ENCODE measurements at regions not wholly inside any gene's neighbourhood (a gene's known extent, or its start where the extent isn't known, plus 50 kb on each side); places are given as distances from the start of the nearest gene placed in this dataset.

- H3K27ac Mint-ChIP-seq = no peak overlapping the region
- H3K4me1 Mint-ChIP-seq (ENCODE audit: low read depth) = peaks cover 19% of the 10 kb centered on the region
- DNase-seq = no peak
- H3K36me3 Mint-ChIP-seq (ENCODE audit: low read depth) = no peaks in the 10 kb centered on the region
- no peak overlapping the region for H3K4me3 Mint-ChIP-seq
- no peak for TF ChIP-seq CTCF (IDR thresholded peaks at IDR 0.05)
- no peaks in the 10 kb centered on the region for H3K9me3 Mint-ChIP-seq
- peaks cover 19% of the 10 kb centered on the region for H3K27me3 Mint-ChIP-seq (ENCODE audit: insufficient read depth)
Observed at GRCh38 chr10:91708174-91708861, 75.4 kb upstream of the PPP1R3C start.

- TF ChIP-seq CTCF (IDR thresholded peaks at IDR 0.05) = no peak
- H3K9me3 Mint-ChIP-seq = no peaks in the 10 kb centered on the region
- no peak overlapping the region for H3K4me3 Mint-ChIP-seq
- H3K27me3 Mint-ChIP-seq (ENCODE audit: insufficient read depth) = peaks cover 14% of the 10 kb centered on the region
- no peak for DNase-seq
- H3K27ac Mint-ChIP-seq = no peak overlapping the region
- no peaks in the 10 kb centered on the region for H3K36me3 Mint-ChIP-seq (ENCODE audit: low read depth)
- peaks cover 14% of the 10 kb centered on the region for H3K4me1 Mint-ChIP-seq (ENCODE audit: low read depth)
Observed at GRCh38 chr10:91707236-91707635, 74.4 kb upstream of the PPP1R3C start.

GRCh38 chr10:91705948-91706670 is 73.2 kb upstream of the PPP1R3C start:
- peaks cover 13% of the 10 kb centered on the region for H3K4me1 Mint-ChIP-seq (ENCODE audit: low read depth)
- no peak for TF ChIP-seq CTCF (IDR thresholded peaks at IDR 0.05)
- DNase-seq = no peak
- no peaks in the 10 kb centered on the region for H3K9me3 Mint-ChIP-seq
- no peaks in the 10 kb centered on the region for H3K36me3 Mint-ChIP-seq (ENCODE audit: low read depth)
- peaks cover 14% of the 10 kb centered on the region for H3K27me3 Mint-ChIP-seq (ENCODE audit: insufficient read depth)
- H3K4me3 Mint-ChIP-seq = no peak overlapping the region
- H3K27ac Mint-ChIP-seq = no peak overlapping the region

GRCh38 chr10:91702620-91703019 is 69.7 kb upstream of the PPP1R3C start:
- Mint-ChIP-seq H3K4me1 (ENCODE audit: low read depth) (peaks cover 16% of the 10 kb centered on the region), H3K36me3 (ENCODE audit: low read depth) (no peaks in the 10 kb centered on the region), H3K27ac (no peak overlapping the region), H3K9me3 (no peaks in the 10 kb centered on the region), H3K4me3 (no peak overlapping the region), H3K27me3 (ENCODE audit: insufficient read depth) (peaks cover 15% of the 10 kb centered on the region)
- DNase-seq = no peak
- TF ChIP-seq CTCF (IDR thresholded peaks at IDR 0.05) = no peak

- peaks cover 16% of the 10 kb centered on the region for H3K4me1 Mint-ChIP-seq (ENCODE audit: low read depth)
- H3K9me3 Mint-ChIP-seq = no peaks in the 10 kb centered on the region
- peaks cover 8% of the 10 kb centered on the region for H3K27me3 Mint-ChIP-seq (ENCODE audit: insufficient read depth)
- peak; percentile 52 for DNase-seq
- H3K27ac Mint-ChIP-seq = no peak overlapping the region
- TF ChIP-seq CTCF (IDR thresholded peaks at IDR 0.05) = no peak
- H3K36me3 Mint-ChIP-seq (ENCODE audit: low read depth) = no peaks in the 10 kb centered on the region
- peak overlapping the region; percentile 22; the same call in 1 of the 2 replicates for H3K4me3 Mint-ChIP-seq
Observed at GRCh38 chr10:91700788-91701444, 68.0 kb upstream of the PPP1R3C start.

Data from HFFc6 (cell line).